ENCODE measurements at regions not wholly inside any gene's neighbourhood (a gene's known extent, or its start where the extent isn't known, plus 50 kb on each side); places are given as distances from the start of the nearest gene placed in this dataset.
"Not testable (repeated sequence)": the region's sequence is repeated elsewhere in the genome, so short reads cannot be mapped to it uniquely, and the experiment has no call there.

- no peaks in the 10 kb centered on the region for H3K36me3 ChIP-seq (replicated peaks in 1 of 2; ENCODE audit: control insufficient read depth in 2 of 2, insufficient read depth in 2 of 2, low read length in 2 of 2)
- no peaks in the 10 kb centered on the region for H3K27me3 ChIP-seq (ENCODE audit: control insufficient read depth in 3 of 3, insufficient read depth in 3 of 3, low read depth in 1 of 3, low read length in 3 of 3)
- peak overlapping the region; percentile 4 for H4K8ac ChIP-seq (ENCODE audit: low read depth, low read length)
- H2BK15ac ChIP-seq (ENCODE audit: low read length) = no peak overlapping the region
- no peak overlapping the region for H2BK12ac ChIP-seq (ENCODE audit: low read length)
- H2BK5ac ChIP-seq (ENCODE audit: low read length) = no peak overlapping the region
- no peak overlapping the region for H3K4me2 ChIP-seq (ENCODE audit: insufficient read depth, low read length, poor library complexity, severe bottlenecking)
- no peak overlapping the region for H2BK120ac ChIP-seq (ENCODE audit: low read depth, low read length)
- no peak overlapping the region for H2AFZ ChIP-seq (ENCODE audit: low read length)
- H3K4me1 ChIP-seq (ENCODE audit: control insufficient read depth in 2 of 2, insufficient read depth in 1 of 2, low read depth in 1 of 2, low read length in 2 of 2) = peaks cover 0 to 3% of the 10 kb centered on the region in 2 donors
- H3K18ac ChIP-seq (ENCODE audit: low read length) = no peak overlapping the region
- H3K9me3 ChIP-seq (replicated peaks in 1 of 2; ENCODE audit: control insufficient read depth in 2 of 2, insufficient read depth in 1 of 2, low read depth in 1 of 2, low read length in 2 of 2) = no peaks in the 10 kb centered on the region
- no peak for DNase-seq (ENCODE audit: low spot score)
- H4K91ac ChIP-seq (ENCODE audit: low read depth, low read length, poor library complexity) = no peak overlapping the region
- H3K14ac ChIP-seq (ENCODE audit: low read length) = no peak overlapping the region
- no peak overlapping the region for H3K27ac ChIP-seq (replicated peaks; ENCODE audit: low read length)
- no peak overlapping the region for H3K23ac ChIP-seq (ENCODE audit: low read depth, low read length, poor library complexity)
- no CpG with 5 or more reads among the region's 3 CpGs for WGBS, 2 donors (ENCODE audit: extremely low coverage in 2 of 2, insufficient read length in 2 of 2, insufficient replicate concordance in 1 of 2)
- H3K4ac ChIP-seq (ENCODE audit: low read length) = no peak overlapping the region
- H3K4me3 ChIP-seq (ENCODE audit: low read length in 2 of 2) = no peak overlapping the region
- no peak overlapping the region for H2AK5ac ChIP-seq (ENCODE audit: low read depth, low read length)
- no peak overlapping the region for H3K9ac ChIP-seq (ENCODE audit: low read depth, low read length, poor library complexity)
- no peaks in the 10 kb centered on the region for H3K79me1 ChIP-seq (ENCODE audit: low read depth, low read length)
These were observed 668.0 kb upstream of the MBL2 start for GRCh38 chr10:53440601-53441000.

GRCh38 chr10:53439075-53439474, 666.5 kb upstream of the MBL2 start:
- not testable (repeated sequence) for H3K14ac ChIP-seq (ENCODE audit: low read length); H3K4ac ChIP-seq (ENCODE audit: low read length); H3K4me1 ChIP-seq (ENCODE audit: control insufficient read depth in 2 of 2, insufficient read depth in 1 of 2, low read depth in 1 of 2, low read length in 2 of 2); H2BK5ac ChIP-seq (ENCODE audit: low read length); H3K4me3 ChIP-seq (ENCODE audit: low read length in 2 of 2); H3K23ac ChIP-seq (ENCODE audit: low read depth, low read length, poor library complexity); H3K27me3 ChIP-seq (ENCODE audit: control insufficient read depth in 3 of 3, insufficient read depth in 3 of 3, low read depth in 1 of 3, low read length in 3 of 3); H3K4me2 ChIP-seq (ENCODE audit: insufficient read depth, low read length, poor library complexity, severe bottlenecking); H3K18ac ChIP-seq (ENCODE audit: low read length); H2BK12ac ChIP-seq (ENCODE audit: low read length); H3K27ac ChIP-seq (replicated peaks; ENCODE audit: low read length); H3K36me3 ChIP-seq (replicated peaks in 1 of 2; ENCODE audit: control insufficient read depth in 2 of 2, insufficient read depth in 2 of 2, low read length in 2 of 2); H3K9ac ChIP-seq (ENCODE audit: low read depth, low read length, poor library complexity); H4K8ac ChIP-seq (ENCODE audit: low read depth, low read length); H4K91ac ChIP-seq (ENCODE audit: low read depth, low read length, poor library complexity); H2AK5ac ChIP-seq (ENCODE audit: low read depth, low read length); H2BK15ac ChIP-seq (ENCODE audit: low read length); H2BK120ac ChIP-seq (ENCODE audit: low read depth, low read length); H3K79me1 ChIP-seq (ENCODE audit: low read depth, low read length); DNase-seq (ENCODE audit: low spot score); H3K9me3 ChIP-seq (replicated peaks in 1 of 2; ENCODE audit: control insufficient read depth in 2 of 2, insufficient read depth in 1 of 2, low read depth in 1 of 2, low read length in 2 of 2)
- peak overlapping the region; percentile 54 for H2AFZ ChIP-seq (ENCODE audit: low read length)
- no CpG with 5 or more reads among the region's 9 CpGs for WGBS, 2 donors (ENCODE audit: extremely low coverage in 2 of 2, insufficient read length in 2 of 2, insufficient replicate concordance in 1 of 2)

DNA sequence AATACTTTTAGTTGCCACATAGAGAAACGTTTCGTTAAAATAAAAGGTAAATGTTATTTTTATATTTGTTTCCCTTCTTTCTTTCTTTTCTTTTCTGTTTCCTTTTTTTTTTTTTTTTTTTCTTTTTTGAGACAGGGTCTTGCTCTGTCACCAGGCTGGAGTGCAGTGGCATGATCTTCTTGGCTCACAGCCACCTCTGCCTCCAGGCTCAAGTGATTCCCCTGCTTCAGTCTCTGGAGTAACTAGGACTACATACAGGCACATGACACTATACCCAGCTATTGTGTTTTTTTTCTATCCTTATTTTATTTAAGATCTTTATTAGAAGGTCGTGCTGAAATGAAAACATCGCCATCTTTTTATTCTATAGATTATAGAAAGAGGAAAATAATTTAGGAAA, 661.8 kb upstream of the MBL2 start:
- Histone ChIP-seq H3K27ac (replicated peaks; ENCODE audit: low read length) (no peak overlapping the region), H2AK5ac (ENCODE audit: low read depth, low read length) (no peak overlapping the region), H3K9me3 (replicated peaks in 1 of 2; ENCODE audit: control insufficient read depth in 2 of 2, insufficient read depth in 1 of 2, low read depth in 1 of 2, low read length in 2 of 2) (no peaks in the 10 kb centered on the region), H3K9ac (ENCODE audit: low read depth, low read length, poor library complexity) (no peak overlapping the region), H3K14ac (ENCODE audit: low read length) (no peak overlapping the region), H3K4me2 (ENCODE audit: insufficient read depth, low read length, poor library complexity, severe bottlenecking) (no peak overlapping the region), H3K4me3 (ENCODE audit: low read length in 2 of 2) (no peak overlapping the region), H2BK12ac (ENCODE audit: low read length) (no peak overlapping the region), H4K8ac (ENCODE audit: low read depth, low read length) (no peak overlapping the region), H3K23ac (ENCODE audit: low read depth, low read length, poor library complexity) (no peak overlapping the region), H3K18ac (ENCODE audit: low read length) (no peak overlapping the region), H3K36me3 (replicated peaks in 1 of 2; ENCODE audit: control insufficient read depth in 2 of 2, insufficient read depth in 2 of 2, low read length in 2 of 2) (no peaks in the 10 kb centered on the region), H4K91ac (ENCODE audit: low read depth, low read length, poor library complexity) (no peak overlapping the region), H3K27me3 (ENCODE audit: control insufficient read depth in 3 of 3, insufficient read depth in 3 of 3, low read depth in 1 of 3, low read length in 3 of 3) (no peaks in the 10 kb centered on the region), H2BK15ac (ENCODE audit: low read length) (no peak overlapping the region), H2BK120ac (ENCODE audit: low read depth, low read length) (no peak overlapping the region), H2AFZ (ENCODE audit: low read length) (no peak overlapping the region), H3K4ac (ENCODE audit: low read length) (no peak overlapping the region), H2BK5ac (ENCODE audit: low read length) (no peak overlapping the region), H3K79me1 (ENCODE audit: low read depth, low read length) (no peaks in the 10 kb centered on the region), H3K4me1 (ENCODE audit: control insufficient read depth in 2 of 2, insufficient read depth in 1 of 2, low read depth in 1 of 2, low read length in 2 of 2) (peaks cover 0 to 3% of the 10 kb centered on the region in 2 donors)
- WGBS, 2 donors (ENCODE audit: extremely low coverage in 2 of 2, insufficient read length in 2 of 2, insufficient replicate concordance in 1 of 2) = no CpG with 5 or more reads among the region's 4 CpGs
- DNase-seq (ENCODE audit: low spot score) = no peak

DNA sequence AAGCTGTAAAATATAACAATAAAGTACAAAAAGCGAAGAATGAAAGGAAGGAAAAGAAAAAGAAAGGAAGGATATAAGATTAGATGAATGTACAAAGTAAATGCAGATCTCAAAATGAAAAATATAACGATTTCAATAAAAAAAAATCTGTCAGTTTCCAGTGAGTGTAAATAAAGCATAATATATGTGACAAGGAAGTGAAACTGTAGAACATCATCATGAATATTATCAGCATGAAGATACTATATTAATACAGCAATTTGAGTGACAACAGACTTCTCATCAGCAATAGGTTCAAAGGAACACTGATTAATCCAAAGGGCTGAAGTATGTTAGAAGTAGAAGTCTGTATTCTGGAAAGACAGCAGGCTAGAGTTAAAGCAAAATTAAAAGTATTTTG, 659.5 kb upstream of the MBL2 start:
- Histone ChIP-seq H3K9ac (ENCODE audit: low read depth, low read length, poor library complexity) (no peak overlapping the region), H4K8ac (ENCODE audit: low read depth, low read length) (no peak overlapping the region), H3K4ac (ENCODE audit: low read length) (no peak overlapping the region), H3K79me1 (ENCODE audit: low read depth, low read length) (no peaks in the 10 kb centered on the region), H3K4me1 (ENCODE audit: control insufficient read depth in 2 of 2, insufficient read depth in 1 of 2, low read depth in 1 of 2, low read length in 2 of 2) (no peaks in the 10 kb centered on the region), H2BK12ac (ENCODE audit: low read length) (no peak overlapping the region), H2AFZ (ENCODE audit: low read length) (no peak overlapping the region), H3K27ac (replicated peaks; ENCODE audit: low read length) (no peak overlapping the region), H3K27me3 (ENCODE audit: control insufficient read depth in 3 of 3, insufficient read depth in 3 of 3, low read depth in 1 of 3, low read length in 3 of 3) (no peaks in the 10 kb centered on the region), H3K14ac (ENCODE audit: low read length) (no peak overlapping the region), H2BK120ac (ENCODE audit: low read depth, low read length) (no peak overlapping the region), H4K91ac (ENCODE audit: low read depth, low read length, poor library complexity) (no peak overlapping the region), H3K36me3 (replicated peaks in 1 of 2; ENCODE audit: control insufficient read depth in 2 of 2, insufficient read depth in 2 of 2, low read length in 2 of 2) (no peaks in the 10 kb centered on the region), H3K18ac (ENCODE audit: low read length) (no peak overlapping the region), H2BK15ac (ENCODE audit: low read length) (no peak overlapping the region), H3K9me3 (replicated peaks in 1 of 2; ENCODE audit: control insufficient read depth in 2 of 2, insufficient read depth in 1 of 2, low read depth in 1 of 2, low read length in 2 of 2) (no peaks in the 10 kb centered on the region), H3K4me2 (ENCODE audit: insufficient read depth, low read length, poor library complexity, severe bottlenecking) (no peak overlapping the region), H2AK5ac (ENCODE audit: low read depth, low read length) (no peak overlapping the region), H2BK5ac (ENCODE audit: low read length) (no peak overlapping the region), H3K4me3 (ENCODE audit: low read length in 2 of 2) (no peak overlapping the region), H3K23ac (ENCODE audit: low read depth, low read length, poor library complexity) (no peak overlapping the region)
- no peak for DNase-seq (ENCODE audit: low spot score)
- WGBS, 2 donors (ENCODE audit: extremely low coverage in 2 of 2, insufficient read length in 2 of 2, insufficient replicate concordance in 1 of 2) = 100% methylated on average over 1 of the region's 2 CpGs; no CpG with 5 or more reads in 1 of the 2 donors
